GM12892 (cell line): ENCODE measurements at regions not wholly inside any gene's neighbourhood (a gene's known extent, or its start where the extent isn't known, plus 50 kb on each side); places are given as distances from the start of the nearest gene placed in this dataset.

ENCODE experiments used
- POLR2A ChIP-seq: IDR thresholded peaks from 2 replicates; pipeline ENCODE4 v1.6.1; 2011; ENCODE audit warnings: low read depth, low read length, control low read depth
- POLR2AphosphoS5 ChIP-seq: IDR thresholded peaks from 2 replicates; pipeline ENCODE4 v1.6.1; 2011; ENCODE audit warnings: low read depth, low read length, control low read depth
- TAF1 ChIP-seq: IDR thresholded peaks from 2 replicates; pipeline ENCODE4 v1.6.1; 2011; ENCODE audit warnings: low read depth, mild to moderate bottlenecking, control low read depth, low read length, borderline replicate concordance

DNA sequence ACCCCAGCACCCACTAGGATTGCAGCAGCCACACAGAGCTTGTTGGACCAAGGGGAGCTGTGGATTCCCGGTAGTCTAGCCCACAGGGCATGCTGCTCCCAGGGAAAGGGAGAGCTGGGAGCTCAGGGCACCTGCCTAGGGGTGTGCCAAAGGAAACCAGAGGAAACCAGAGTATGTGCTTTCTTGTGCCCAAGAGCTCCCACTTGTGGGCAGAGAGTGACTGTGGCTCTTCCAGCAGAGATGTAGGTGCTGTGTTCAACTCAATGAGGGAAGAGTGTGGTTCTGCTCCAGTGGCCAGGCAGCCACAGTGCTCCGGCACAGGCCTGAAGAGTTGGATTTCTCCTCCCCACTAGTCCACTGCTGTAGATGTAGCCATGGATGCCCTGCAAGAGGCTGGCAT, 1050.0 kb upstream of the INTU start:
- TF ChIP-seq POLR2A, result no peak
- no peak for TF ChIP-seq POLR2AphosphoS5
- no peak for TF ChIP-seq TAF1
